ENCODE measurements at regions not wholly inside any gene's neighbourhood (a gene's known extent, or its start where the extent isn't known, plus 50 kb on each side); places are given as distances from the start of the nearest gene placed in this dataset.
"Not testable (repeated sequence)": the region's sequence is repeated elsewhere in the genome, so short reads cannot be mapped to it uniquely, and the experiment has no call there.

GRCh38 chr16:33636760-33637159 is 177.3 kb downstream of the TP53TG3F start:
- not testable (repeated sequence) for TF ChIP-seq POLR2A (IDR thresholded peaks at IDR 0.05; ENCODE audit: low read length); GATA1 (IDR thresholded peaks at IDR 0.05; ENCODE audit: low read depth, low read length)
